Upper lobe of left lung (tissue), 4 donors: ENCODE measurements at regions not wholly inside any gene's neighbourhood (a gene's known extent, or its start where the extent isn't known, plus 50 kb on each side); places are given as distances from the start of the nearest gene placed in this dataset.

Source experiments
- CTCF ChIP-seq, 6 experiments: fragments of 450-650 bp in 4 of 6; fragments of 200-600 bp in 2 of 6; sonication (generic) in 2 of 6; IDR thresholded peaks; one replicate each; pipeline ENCODE4 v1.5.1; 2016 to 2019; ENCODE audit warnings: antibody characterized with exemption in 6 of 6
- POLR2A ChIP-seq, 4 donors: fragments of 450-650 bp; IDR thresholded peaks; one replicate each; pipeline ENCODE4 v1.5.1; 2016 to 2017; ENCODE audit warnings: antibody characterized with exemption in 4 of 4, mild to moderate bottlenecking in 2 of 4
- POLR2AphosphoS5 ChIP-seq, 2 donors: sonication (generic); formaldehyde crosslinking; IDR thresholded peaks; one replicate each; pipeline ENCODE4 v1.5.1; 2017; ENCODE audit warnings: antibody characterized with exemption in 2 of 2

- TF ChIP-seq CTCF (IDR thresholded peaks at IDR 0.05) (no peak), POLR2AphosphoS5 (IDR thresholded peaks at IDR 0.05) (no peak), POLR2A (IDR thresholded peaks at IDR 0.05) (no peak)
These were observed 306.8 kb upstream of the LRFN5 start for GRCh38 chr14:41299924-41300323.
